SW480 (cell line): ENCODE measurements at regions not wholly inside any gene's neighbourhood (a gene's known extent, or its start where the extent isn't known, plus 50 kb on each side); places are given as distances from the start of the nearest gene placed in this dataset.
A peak's percentile ranks its signal among the peaks of the same experiment; 100 is the strongest.

Experiments
- DNase-seq: peaks from one replicate; pipeline ENCODE4 v3.0.0-alpha.2; 2016; ENCODE audit warnings: low spot score

DNA sequence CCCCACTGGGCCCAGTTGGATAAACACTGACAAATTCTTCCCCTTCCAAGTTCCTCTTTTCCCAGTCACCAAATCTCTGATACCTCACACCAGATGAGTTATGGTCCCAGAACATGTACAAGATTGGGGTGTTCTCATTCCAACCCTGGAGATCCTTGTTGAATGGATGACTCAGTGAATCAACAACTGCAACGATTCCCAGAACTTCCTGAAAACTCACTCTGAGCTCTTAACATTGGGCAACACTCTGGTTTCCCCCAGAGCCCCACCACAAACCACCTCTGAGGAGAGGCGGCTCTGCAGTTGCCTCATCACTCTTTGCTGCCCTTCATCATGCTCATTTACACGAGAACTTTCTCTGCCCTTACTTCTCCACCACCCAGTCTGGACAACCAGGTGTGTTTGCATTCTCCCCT is 115.2 kb downstream of the MRPL14 start:
- peak; percentile 83 for DNase-seq

DNA sequence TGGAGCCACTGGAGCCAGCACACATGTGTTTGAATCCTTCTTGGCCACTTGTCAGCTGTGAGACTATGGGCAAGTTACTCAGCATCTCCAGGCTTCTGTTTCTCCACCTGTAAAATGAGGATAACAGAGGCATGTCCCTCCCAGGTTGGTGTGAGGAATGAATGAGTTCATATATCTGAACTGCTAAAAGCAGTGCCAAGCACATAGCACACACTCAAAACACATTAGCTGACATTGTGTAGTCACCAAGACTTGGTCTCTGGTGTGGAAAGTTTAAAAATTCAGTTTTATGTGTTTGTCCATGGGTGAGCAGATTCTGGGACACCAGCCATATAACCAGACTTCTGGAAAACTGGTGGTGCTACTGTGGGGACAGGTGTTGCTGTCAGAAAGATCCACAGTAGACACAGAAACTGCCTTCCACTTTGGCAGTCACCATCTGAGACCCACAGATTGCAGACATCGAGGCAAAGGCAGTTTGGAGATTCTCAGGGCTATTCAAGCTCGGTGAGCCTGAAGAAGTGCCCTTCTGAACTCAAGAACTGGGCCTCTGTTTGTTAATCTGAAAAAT is 115.8 kb downstream of the MRPL14 start:
- no peak for DNase-seq

DNA sequence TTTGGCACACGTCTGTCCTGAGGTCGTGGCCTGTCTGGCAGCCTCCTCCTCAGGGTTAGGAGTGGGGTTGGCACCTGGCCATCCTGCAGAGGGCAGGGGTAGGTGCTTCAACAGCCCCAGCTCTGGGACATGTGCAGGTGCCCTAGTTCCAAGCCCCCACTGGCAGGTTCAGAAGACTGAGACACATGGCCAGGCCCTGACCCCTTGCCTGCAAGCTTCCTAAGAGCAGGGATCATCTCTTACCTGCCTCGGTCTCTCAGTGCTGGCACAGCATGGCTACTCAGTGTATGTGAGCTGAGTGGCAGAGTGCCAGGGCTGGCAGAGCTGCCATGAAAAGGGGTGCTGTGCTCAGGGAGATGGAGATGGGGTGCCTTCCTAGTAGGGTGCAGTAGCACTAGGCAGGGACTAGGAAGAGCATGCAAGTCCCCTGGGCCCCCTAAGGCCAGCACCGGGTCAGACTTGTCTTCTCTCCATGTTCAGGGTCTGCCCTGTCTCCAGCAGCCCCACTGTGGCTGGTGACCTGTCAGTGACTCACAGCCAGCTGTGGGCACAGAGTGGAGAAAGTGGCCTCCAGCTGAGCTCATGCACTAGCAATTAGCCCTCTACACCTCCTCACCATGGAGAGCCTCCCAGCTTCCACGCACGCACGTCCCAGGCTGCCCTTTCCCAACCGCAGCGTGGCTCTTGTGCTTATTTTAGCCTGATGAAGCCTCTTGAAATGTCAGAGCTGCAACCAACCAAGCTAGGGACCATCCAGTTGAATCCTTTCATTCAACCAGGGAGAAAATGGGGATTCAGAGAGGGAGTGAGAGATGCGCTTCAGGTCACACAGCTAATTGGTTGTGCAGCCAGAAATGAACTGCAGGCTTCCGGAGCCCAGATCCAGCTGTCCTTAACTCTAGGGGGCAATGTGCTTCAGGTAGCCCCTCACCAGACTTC is 116.6 kb downstream of the MRPL14 start:
- DNase-seq, result peak; percentile 75

DNA sequence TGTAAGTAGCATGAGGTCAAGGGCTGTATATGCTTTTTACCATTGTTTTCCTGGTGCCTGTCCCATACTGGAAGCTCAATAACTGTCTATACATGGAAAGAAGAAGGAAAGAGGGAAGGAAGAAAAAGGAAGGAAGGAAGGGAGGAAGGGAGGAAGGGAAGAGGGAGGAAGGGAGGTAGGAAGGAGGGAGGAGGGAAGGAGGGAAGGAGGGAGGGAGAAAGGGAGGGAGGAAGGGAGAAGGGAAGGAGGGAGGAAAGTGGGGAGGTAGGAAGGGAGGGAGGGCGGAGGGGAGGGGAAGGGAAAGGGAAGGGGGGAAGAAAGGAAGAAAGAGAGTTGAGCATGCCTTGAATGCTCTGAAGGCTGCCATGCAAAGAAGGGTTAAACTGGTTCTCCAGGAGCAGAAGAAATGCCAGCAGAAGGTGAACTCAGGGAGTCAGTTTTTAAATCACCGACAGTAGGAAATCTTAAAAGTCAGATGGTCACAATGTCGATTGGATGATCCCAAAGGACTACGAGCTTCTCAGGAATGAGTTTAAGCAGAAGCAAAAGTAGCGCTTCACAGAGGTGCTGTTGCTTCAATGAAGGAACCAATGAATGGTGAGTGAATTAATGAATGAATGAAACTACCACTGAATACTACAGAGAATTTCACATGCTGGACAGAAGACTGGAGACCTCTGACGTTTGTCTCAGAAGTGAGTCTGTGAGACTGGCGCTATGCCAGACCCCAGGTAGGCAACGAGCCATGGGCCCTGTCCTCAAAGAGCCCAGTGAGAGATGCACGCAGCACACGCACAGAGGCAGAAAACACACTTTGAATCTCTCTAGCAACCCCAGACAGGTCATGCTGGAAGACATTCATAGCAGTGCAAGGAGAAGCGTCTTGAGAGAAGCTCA is 117.6 kb downstream of the MRPL14 start:
- no peak for DNase-seq

DNA sequence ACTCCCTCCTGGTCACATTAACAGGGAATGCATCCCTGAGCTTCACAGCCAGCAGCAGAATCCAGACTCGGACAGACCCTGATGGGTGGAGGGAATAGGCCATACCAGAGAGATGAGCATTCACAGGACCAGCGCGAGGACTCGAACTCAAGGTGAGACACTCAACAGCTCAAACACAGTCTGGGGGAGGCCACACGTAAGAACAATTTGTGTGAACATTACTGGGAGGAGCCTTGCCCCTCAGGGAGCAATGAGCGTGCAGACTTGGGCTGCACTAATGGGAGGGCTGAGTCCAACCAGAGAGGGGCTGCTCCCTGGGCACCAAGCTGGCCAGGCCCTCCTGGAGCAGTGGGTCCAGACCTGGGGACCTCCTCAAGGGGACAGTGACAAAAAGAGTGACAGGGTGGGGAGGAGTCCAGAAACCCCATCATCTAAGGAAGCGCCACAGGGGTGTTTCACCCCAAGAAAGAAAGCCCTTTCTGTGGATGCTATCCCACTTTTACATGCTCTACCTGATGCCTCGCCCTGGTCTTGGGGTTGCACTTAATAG is 118.4 kb downstream of the MRPL14 start:
- no peak for DNase-seq

DNA sequence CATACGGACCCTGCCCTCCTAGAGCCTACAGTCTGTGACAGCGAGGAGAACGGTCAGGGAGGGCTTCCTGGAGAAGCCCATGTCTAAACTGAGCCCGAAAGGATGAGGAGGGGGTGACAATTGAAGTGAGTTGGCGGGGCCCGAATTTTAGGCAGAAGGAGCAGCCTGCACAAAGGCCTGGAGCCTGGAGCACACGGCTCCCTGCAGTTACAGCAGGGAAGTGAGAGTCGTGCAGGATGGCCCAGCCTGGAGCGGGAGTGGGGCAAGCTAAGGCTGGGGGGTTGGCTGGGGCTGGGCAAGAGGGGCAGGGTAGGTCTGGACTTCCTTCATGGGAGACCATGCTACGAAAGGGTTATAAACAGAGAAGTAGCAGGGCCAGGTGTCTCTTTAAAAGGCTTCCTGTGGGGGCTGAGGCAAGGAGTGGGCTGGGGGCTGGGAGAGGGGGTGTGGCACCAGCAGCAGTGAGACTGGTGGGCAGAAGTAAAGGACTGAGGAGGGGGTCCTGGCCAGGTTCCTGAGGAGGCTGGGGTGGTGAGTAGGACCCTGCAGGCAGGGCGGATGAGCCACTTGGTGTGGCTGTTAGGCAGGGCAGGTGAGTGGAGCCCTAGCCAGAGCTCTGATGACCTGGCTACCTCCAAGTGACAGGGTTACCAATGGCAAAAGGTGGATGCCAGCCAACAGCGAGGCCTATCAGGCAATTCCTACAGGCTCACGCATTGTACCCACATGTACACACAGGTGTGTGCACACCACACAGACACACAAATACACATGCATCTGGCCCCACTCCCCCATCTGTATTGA is 119.2 kb downstream of the MRPL14 start:
- no peak for DNase-seq

DNA sequence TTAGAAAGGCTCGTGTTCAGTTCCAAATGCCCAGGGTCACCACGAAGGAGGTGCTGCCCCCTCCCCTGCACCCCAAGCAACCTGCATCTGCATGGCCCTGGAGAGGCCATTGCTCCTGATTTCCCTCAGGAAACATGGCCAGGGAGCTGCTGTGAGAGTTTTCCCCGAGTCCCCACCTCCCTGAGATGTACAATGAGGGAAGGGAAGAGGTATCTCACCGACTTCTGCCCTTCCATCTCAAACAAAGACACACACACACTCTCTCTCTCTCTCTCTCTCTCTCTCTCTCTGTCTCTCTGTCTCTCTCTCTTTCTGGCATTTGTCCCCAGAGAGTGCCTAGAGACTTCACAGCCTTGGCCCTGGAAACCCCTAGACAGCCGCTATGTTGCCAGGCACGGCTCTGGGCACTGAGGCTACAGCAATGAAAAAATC is 120.4 kb downstream of the MRPL14 start:
- no peak for DNase-seq

DNA sequence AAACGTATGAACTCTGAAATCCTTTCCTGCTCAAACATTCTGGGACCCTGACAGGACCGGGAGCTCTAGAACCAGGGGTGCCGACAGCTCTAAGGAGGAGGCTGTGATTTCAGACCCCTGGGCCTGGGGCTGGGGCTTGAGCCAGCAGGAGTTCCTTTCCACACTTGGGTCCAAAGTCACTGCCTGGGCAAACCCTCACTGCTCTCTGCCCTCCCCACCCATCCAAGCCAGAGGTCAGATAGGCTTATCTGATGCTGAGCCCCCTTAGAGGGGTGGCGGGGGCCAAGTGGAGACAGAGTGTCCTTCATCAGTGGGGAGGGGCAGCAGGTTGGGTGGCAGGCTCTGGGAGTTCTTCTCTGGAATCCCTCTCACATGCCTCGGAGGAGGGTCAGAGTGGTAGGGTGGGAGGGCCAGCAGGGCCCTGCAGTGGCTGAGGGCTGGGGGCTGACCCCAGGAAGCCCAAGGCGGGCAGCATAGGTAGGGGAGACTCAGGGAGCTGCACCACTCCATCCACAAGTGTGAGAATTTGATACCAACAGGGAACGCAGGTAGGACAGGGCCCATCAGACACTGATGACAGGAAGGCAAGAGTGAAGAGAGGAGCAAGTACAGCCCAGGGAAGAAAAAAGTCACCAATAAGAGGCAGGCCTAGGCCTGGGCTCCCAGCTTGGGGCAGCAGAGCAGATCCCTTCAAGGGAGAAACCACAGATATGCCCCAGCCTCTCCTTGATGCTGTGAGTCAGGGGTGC is 121.0 kb downstream of the MRPL14 start:
- DNase-seq, result no peak

DNA sequence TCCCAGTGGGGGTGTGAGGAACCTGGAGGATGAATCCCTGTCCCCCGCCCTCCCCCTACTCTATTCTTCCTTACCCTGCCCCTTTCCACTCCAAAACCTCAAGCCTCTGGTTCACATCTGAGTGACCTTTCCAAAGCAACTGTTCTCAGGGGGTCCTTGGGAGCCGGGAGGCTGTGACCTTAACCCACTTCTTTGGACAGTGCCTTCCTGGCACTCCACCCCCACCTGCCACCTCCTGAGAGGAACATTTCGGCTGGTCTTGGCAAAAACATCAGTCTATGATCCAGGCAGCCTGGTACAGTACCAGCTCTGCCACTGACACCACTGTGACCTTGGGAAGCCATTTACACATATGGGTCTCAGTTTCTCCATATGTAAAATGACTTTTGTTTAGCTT is 121.7 kb downstream of the MRPL14 start:
- DNase-seq, result no peak

DNA sequence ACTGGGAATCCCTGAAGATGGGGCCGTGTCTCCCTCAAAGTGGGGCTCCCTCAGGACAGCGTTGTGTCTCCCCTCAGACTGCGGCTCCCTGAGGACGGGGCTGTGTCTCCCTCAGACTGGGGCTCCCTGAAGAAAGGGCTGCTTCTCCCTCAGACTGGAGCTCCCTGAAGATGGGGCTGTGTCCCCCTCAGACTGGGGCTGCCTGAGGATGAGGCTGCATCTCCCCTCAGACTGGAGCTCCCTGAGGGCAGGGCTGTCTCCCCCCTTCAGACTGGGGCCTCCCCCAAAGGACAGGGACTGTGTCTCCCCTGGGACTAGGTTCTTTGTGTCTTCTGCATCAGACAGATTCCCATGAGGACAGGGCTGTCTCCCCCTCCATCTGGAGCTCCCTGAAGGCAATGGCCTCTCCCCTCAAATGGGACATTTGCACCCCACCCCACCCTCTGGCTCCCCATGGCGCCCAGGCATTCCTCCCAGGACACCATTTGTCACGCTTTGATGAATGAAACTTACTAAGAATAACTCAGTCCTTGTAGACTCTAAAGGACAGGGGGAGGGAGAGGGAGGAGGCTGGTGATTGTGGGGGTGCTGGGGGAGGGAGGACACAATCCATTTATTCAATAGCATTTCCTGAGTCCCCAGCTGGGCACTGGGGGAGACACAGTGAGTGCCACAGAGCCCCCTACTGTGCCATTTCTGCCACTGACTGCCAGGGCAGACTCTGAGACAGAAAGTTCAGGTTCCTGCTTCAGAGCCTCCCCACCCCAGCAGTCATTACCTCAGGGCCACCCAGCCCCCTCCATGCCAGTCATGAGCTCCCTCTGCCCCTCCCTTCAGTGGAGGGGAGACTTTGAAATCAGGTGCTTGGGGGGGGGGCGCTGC is 122.4 kb downstream of the MRPL14 start:
- DNase-seq, result no peak

DNA sequence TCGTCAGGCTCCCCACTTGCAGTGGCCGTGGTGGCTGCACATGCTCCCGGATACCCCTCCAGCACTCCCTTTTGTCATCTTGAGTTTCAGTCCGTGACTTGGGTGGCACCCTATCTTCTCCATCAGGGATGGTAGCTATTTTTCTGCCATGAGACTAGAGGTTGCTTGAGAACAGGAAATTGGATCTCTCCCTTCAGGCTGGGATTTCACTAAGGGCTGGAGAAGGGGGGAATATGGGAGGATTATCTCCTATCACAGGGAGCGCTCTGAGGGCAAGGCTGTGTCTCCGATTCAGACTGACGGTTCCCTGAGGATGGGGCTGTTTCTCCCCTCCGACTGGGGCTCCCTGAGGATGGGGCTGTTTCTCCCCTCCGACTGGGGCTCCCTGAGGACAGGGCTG is 123.1 kb downstream of the MRPL14 start:
- DNase-seq, result no peak

DNA sequence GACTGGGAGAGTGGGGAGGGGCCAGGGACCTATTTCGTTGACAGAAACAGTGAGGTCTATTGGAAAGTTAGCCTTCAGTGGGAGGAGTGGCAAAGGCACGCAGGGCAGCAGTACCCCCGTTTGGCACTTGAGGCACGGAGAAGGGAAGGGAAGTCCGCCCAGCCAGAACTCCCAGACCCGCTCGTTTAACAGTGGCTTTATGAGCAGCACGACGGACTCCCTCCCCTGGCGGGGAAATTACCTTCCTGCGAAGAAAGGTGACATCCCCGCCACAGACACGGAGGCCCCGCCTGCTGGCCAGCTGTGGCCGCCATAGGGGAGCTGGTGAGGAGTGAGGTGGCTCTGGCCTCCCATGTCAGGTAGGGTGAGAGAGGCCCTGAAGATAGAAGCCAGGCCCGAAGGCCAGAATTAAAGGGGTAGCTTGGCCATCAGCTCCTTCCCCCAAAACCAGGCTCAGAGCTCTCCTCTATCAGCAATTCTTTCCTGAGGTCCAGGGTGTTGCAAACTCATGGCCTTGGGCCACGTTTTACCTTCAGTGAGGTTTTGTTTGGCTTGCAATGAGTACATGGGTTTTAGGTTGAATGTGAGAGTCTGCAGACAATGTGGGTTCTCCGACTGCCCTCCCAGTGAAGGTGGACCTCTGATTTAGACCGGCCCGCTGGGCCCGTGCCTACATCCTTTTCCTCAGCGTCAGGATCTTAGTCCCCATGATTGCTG is 123.7 kb downstream of the MRPL14 start:
- DNase-seq, result no peak

DNA sequence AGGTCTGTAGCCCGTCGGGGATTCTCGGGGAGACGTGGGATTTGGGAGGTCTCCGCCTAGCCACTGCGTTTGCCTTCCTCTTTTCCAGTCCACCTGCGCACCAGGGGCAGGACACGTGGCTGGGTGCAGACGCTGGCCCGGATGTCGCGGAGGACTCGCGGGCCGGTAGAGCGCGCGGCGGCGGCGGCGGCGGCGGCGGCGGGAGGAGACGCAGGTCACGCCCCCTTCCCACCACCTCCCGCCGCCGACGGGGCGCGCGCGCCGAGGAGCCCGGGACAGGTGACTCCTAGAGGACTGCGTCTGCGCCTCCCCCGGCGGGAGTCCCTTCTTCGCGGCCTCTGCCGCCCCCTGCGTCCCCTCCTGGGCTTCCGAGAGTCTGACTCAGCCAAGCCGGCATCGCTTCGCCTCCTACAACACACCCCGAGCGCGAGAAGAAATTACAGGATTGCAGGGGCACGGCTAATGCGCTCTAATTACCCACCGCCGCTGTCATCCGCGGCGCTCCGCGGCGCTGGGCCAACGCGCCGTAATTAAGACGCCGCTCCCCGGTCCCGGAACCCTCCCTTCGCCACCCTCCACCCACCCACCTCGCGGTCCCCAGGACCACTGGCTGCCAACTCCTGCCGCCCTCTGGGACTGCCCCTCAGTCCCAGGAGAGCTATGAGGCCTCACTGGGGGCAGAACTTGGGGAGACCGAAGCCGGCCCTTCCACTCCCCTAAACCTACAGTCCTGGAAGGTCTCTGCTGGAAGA is 124.5 kb downstream of the MRPL14 start:
- peak; percentile 85 for DNase-seq

DNA sequence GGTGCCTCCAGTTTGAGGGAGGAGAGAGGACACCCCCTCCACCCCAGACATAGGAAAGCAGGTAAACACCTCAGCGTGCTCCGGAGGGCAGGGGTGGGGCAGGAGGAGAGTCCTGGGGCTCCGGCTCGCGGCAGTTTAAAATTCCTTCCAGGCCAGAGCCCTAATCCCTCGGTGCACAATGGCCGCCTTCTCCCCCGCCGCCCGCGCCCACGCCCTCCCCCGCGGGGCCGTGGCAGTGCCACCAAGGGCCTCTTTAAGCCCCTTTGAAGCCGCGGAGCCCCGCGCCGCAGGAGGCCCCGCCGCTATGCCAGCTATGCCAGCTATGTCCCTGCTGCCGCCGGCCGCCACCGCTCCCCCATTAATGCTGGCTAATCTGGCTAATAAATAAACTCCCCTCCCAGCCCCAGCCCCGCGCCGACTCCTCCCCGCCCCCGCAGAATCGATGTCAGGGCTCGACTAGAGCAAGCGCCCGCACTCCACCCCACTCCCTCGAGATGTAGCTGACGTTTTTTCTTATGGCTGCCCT is 125.1 kb downstream of the MRPL14 start:
- peak; percentile 81 for DNase-seq

DNA sequence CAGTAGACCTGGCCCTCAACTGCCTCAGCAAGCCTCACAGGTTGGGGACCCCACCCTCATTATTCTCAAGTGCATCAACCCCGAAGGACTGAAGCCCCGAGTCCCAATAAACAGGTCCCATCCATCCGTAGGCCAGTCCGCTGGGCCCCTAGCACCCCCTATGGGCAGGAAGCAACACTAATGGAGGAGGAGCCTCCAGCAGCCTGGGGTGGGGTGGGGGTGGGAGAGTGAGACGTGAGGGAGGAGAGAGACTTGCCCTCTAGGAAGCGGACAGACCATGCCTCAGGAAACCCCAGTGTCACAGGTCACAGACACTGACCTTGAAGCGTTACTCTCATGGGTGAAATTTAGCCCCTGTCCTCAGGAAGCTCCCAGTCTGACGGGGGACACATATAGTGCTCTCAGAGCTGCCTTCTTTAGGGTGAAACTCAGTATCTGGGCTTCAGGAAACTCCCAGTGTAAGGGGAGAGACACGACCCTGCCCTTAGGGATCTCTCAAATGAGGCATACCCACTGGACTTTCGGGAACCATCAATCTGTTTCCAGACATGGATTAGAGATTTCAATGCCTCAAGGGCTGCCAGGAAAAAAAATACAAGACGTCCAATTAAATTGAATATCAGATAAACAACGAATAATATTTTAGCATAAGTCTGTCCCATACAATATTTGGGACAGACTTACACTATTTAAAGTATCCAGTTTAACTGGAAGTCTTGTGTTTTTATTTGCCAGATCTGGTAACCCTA is 125.8 kb downstream of the MRPL14 start:
- DNase-seq, result peak; percentile 65

DNA sequence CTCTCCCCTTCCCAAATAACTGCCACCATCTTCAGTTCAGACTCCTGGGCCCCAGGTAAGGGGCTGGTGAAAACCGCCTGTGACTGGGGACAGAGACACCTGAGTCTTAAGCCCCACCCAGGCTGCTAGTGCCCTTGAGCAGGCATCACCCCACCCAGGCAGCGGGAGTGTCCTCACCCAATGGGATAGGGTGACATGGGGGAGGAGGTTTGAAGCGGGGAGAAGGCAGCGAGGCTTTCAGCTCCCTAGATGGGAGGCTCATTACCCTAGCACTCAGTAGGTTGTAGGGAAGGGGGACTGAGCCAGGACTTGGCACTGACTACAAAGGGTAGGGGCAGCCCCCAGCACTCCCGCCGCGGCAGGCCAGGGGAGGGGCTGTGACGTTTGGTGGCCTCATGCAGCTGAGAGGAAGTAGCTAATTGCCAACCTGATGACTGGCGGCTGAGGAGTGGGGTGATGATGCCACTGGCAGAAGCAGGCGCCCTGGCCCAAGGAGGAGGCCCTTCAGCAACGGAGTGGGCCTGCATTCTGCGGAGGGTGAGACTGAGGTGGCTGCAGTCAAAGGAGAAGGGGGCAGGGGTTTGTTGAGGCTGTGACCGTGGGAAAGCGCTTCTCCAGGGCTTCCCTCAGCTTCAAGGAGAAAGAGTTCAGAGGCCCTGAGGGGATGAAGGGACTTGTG is 126.9 kb downstream of the MRPL14 start:
- peak; percentile 77 for DNase-seq

DNA sequence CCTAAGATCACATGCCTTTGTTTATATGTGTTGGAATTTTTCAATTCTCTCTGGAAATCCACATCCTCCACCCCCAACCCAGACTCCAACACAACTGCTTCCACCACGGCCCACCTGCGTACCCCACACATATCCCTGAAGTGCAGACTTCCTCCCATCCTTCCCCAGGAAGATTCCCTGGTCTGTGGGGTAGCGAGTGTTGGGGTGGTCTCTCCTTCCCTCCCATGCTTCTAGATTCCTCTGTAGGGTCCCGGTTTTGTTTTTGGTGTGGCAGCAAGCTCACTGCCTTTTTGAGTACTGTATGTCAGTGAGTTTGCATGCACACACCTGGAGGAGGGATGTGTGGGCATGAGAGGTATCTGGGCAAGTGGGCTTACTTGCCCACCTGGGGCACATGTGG is 127.6 kb downstream of the MRPL14 start:
- DNase-seq, result no peak
